Prostate gland (tissue), 2 donors: ENCODE measurements at regions not wholly inside any gene's neighbourhood (a gene's known extent, or its start where the extent isn't known, plus 50 kb on each side); places are given as distances from the start of the nearest gene placed in this dataset.
A peak's percentile ranks its signal among the peaks of the same experiment; 100 is the strongest.

Source experiments
- DNase-seq: peaks from one replicate; pipeline ENCODE4 v3.0.0-alpha.2; 2019; ENCODE audit warnings: low spot score
- H3K27ac ChIP-seq, 2 donors: fragments of 200-600 bp; sonication (generic); 2 replicates each; pipeline ENCODE4 v1.5.1; 2017 to 2019
- H3K27me3 ChIP-seq: fragments of 200-600 bp; sonication (generic); replicated peaks from 2 replicates; pipeline ENCODE4 v1.5.1; 2019; ENCODE audit not compliant: insufficient read depth
- H3K36me3 ChIP-seq, 2 donors: fragments of 200-600 bp; sonication (generic); 1 replicate in 1 of 2; 2 replicates in 1 of 2; pipeline versions ENCODE4 v1.5.1 to v1.8.1; 2017 to 2019
- H3K4me1 ChIP-seq: fragments of 200-600 bp; sonication (generic); replicated peaks from 2 replicates; pipeline ENCODE4 v1.5.1; 2019
- H3K4me3 ChIP-seq, 2 donors: fragments of 200-600 bp; sonication (generic); 2 replicates each; pipeline ENCODE4 v1.5.1; 2017 to 2019
- H3K9me3 ChIP-seq: fragments of 200-600 bp; sonication (generic); 2 replicates; pipeline ENCODE4 v1.5.1; 2017
- POLR2A ChIP-seq: fragments of 450-650 bp; IDR thresholded peaks from one replicate; pipeline ENCODE4 v1.6.1; 2016; ENCODE audit warnings: antibody characterized with exemption, mild to moderate bottlenecking
- POLR2AphosphoS5 ChIP-seq: sonication (generic); formaldehyde crosslinking; IDR thresholded peaks from one replicate; pipeline ENCODE4 v1.6.1; 2017; ENCODE audit warnings: antibody characterized with exemption
- WGBS: methylation state at CpG from one replicate; pipeline ENCODE4 v1.1.5; 2018; 5-methylcytosine and 5-hydroxymethylcytosine counted together
- intact Hi-C: fragments of 100-400 bp; cut with DNase I; formaldehyde crosslinking; loops from one replicate; pipeline ENCODE4 v1.14.2; 2022
- TF ChIP-seq, protein P1 (sequence below), 4 experiments: fragments of 200-600 bp in 2 of 4; fragments of 450-650 bp in 2 of 4; sonication (generic) in 2 of 4; IDR thresholded peaks; 1 replicate in 3 of 4; 2 replicates in 1 of 4; pipeline ENCODE4 v1.5.1; 2016 to 2019; ENCODE audit warnings: antibody characterized with exemption in 4 of 4, mild to moderate bottlenecking in 2 of 4, moderate library complexity in 2 of 4

DNA sequence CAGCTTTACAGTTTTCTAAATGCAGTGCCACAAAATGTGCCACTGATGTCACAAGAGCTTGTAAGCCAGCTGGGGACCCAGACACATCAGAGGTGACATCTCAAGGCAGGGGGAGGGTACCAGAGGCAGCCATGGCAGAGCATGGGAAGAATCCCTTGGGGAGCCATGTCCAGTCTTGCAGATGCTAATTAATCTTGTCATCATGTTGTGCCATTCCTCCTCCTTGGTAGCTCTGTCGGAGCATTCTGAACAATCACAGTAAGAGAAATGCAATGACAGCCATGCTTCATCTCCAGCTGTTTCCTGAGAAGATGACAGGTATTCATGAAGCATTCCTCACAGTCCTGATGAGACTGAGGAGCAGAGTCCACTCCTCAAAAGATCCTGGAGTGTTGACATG is 287.9 kb downstream of the RPAP3 start:
- H3K4me1 ChIP-seq = no peaks in the 10 kb centered on the region
- no peak for TF ChIP-seq POLR2AphosphoS5
- TF ChIP-seq, protein P1, sequence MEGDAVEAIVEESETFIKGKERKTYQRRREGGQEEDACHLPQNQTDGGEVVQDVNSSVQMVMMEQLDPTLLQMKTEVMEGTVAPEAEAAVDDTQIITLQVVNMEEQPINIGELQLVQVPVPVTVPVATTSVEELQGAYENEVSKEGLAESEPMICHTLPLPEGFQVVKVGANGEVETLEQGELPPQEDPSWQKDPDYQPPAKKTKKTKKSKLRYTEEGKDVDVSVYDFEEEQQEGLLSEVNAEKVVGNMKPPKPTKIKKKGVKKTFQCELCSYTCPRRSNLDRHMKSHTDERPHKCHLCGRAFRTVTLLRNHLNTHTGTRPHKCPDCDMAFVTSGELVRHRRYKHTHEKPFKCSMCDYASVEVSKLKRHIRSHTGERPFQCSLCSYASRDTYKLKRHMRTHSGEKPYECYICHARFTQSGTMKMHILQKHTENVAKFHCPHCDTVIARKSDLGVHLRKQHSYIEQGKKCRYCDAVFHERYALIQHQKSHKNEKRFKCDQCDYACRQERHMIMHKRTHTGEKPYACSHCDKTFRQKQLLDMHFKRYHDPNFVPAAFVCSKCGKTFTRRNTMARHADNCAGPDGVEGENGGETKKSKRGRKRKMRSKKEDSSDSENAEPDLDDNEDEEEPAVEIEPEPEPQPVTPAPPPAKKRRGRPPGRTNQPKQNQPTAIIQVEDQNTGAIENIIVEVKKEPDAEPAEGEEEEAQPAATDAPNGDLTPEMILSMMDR (IDR thresholded peaks at IDR 0.05) = no peak
- TF ChIP-seq POLR2A = no peak
- WGBS = 53% methylated on average over 1 of the region's 1 CpG
- H3K9me3 ChIP-seq = no peaks in the 10 kb centered on the region
- no peak overlapping the region for H3K4me3 ChIP-seq
- intact Hi-C loops = no loop called here
- no peaks in the 10 kb centered on the region for H3K36me3 ChIP-seq
- no peak overlapping the region for H3K27ac ChIP-seq
- DNase-seq = no peak
- H3K27me3 ChIP-seq = no peaks in the 10 kb centered on the region

DNA sequence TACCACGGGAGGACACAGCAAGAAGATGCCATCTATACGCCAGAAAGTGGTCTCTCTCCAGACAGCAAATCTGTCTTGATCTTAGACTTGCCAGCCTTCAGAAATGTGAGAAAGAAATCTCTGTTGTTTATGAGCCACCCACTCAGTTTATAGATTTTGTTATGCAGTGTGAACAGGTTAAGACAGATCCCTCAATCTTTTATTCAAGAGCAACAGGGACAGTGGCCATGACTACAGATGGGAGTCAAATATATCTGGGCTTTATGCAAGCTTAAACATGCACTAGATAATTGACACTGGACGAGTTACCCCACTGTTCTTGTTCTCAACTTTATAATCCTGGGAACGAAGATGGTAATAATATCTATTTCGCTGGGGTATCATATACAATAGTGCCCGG is 288.7 kb downstream of the RPAP3 start:
- H3K27ac ChIP-seq = no peak overlapping the region
- intact Hi-C loops = no loop called here
- no peak overlapping the region for H3K4me3 ChIP-seq
- DNase-seq = peak; percentile 27
- no peaks in the 10 kb centered on the region for H3K4me1 ChIP-seq
- H3K27me3 ChIP-seq = no peaks in the 10 kb centered on the region
- 42% methylated on average over 6 of the region's 6 CpGs for WGBS
- peak; percentile 28 for TF ChIP-seq POLR2AphosphoS5
- TF ChIP-seq POLR2A = no peak
- no peaks in the 10 kb centered on the region for H3K9me3 ChIP-seq
- no peaks in the 10 kb centered on the region for H3K36me3 ChIP-seq

DNA sequence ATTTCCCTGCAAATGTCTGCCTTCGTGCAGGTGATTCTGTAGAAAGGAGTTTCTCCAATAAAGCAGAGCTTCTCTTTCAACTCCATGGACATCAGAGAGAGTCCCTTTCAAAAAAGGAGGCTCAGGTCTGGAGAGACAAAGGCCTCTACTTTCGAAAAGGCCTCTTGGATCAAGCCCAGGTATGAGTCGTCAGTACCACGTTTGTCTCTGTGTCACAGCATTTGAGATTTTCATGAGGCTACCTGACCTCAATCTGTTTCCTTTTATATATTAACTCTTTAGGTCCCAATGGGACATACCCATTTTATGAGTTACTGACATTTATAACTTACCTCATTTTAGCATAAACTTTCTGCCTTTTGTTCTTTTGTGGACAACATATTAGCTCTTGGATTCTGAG is 290.8 kb downstream of the RPAP3 start:
- H3K27me3 ChIP-seq = no peaks in the 10 kb centered on the region
- DNase-seq = no peak
- H3K27ac ChIP-seq = no peak overlapping the region
- 44% methylated on average over 4 of the region's 4 CpGs for WGBS
- no peaks in the 10 kb centered on the region for H3K4me1 ChIP-seq
- no peak overlapping the region for H3K4me3 ChIP-seq
- H3K9me3 ChIP-seq = no peaks in the 10 kb centered on the region
- no peak for TF ChIP-seq POLR2AphosphoS5
- no peak for TF ChIP-seq POLR2A
- TF ChIP-seq, protein P1 (IDR thresholded peaks at IDR 0.05) = no peak
- intact Hi-C loops = no loop called here
- no peaks in the 10 kb centered on the region for H3K36me3 ChIP-seq

DNA sequence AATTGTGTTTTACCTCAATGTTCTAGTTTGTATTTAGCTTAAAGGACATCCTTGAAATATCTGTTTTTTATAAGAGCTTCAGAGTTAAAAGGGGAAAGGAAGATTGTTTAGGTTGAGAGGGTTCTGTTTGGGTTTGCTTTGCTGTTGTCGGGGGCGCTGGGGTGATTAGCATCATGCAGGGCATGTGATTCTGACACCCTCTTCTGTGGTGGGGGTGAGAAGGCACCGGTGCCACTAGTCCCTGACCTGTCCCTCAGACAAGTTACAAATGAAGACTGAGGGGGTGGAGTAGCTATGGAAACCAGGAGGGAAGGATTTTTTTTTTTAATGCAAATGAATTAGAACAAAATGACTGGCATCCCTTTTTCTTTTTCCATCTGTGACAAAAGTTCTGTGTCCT is 291.3 kb downstream of the RPAP3 start:
- Histone ChIP-seq H3K27ac (no peak overlapping the region), H3K9me3 (no peaks in the 10 kb centered on the region), H3K27me3 (no peaks in the 10 kb centered on the region), H3K36me3 (no peaks in the 10 kb centered on the region), H3K4me1 (no peaks in the 10 kb centered on the region), H3K4me3 (no peak overlapping the region)
- intact Hi-C loops = no loop called here
- DNase-seq = no peak
- WGBS = 72% methylated on average over 3 of the region's 3 CpGs
- TF ChIP-seq POLR2AphosphoS5 (no peak), POLR2A (no peak)
- TF ChIP-seq, protein P1 (IDR thresholded peaks at IDR 0.05) = no peak

DNA sequence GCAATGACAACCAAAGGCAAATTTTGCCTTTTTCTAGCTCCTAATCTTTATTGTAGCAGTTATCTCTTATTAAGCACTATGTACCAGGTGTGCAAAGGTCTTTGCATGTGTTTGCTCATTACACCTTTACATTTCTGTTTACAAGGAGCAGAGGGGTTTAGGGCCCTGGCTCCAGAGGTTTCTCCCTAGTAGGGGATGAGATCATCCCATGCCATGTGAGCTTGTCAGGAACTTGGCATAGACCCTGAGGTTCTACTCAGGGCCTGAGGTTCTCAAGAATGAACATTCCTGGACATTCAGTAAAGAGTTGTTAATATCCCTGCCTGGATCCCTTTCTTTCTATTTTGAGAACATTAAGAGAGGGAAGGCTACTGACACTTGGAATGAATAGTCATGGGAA is 292.0 kb downstream of the RPAP3 start:
- intact Hi-C loops = no loop called here
- no peak for DNase-seq
- no peak overlapping the region for H3K4me3 ChIP-seq
- H3K4me1 ChIP-seq = no peaks in the 10 kb centered on the region
- no peaks in the 10 kb centered on the region for H3K9me3 ChIP-seq
- H3K27ac ChIP-seq = no peak overlapping the region
- no peak for TF ChIP-seq POLR2A
- TF ChIP-seq POLR2AphosphoS5 = no peak
- TF ChIP-seq, protein P1 (IDR thresholded peaks at IDR 0.05) = no peak
- H3K27me3 ChIP-seq = no peaks in the 10 kb centered on the region
- no peaks in the 10 kb centered on the region for H3K36me3 ChIP-seq
